GM12874 (cell line): ENCODE measurements at regions not wholly inside any gene's neighbourhood (a gene's known extent, or its start where the extent isn't known, plus 50 kb on each side); places are given as distances from the start of the nearest gene placed in this dataset.

Experiments used
- CTCF ChIP-seq: IDR thresholded peaks from 2 replicates; pipeline ENCODE4 v1.5.1; 2011; ENCODE audit warnings: low read depth, mild to moderate bottlenecking, control low read depth, low read length, moderate library complexity; ENCODE audit not compliant: insufficient read depth

- TF ChIP-seq CTCF, result no peak
Measured at GRCh38 chr12:58309806-58310205, 368.4 kb downstream of the ATP23 start.

- TF ChIP-seq CTCF, result no peak
Measured at GRCh38 chr12:58310368-58310767, 369.0 kb downstream of the ATP23 start.

- TF ChIP-seq CTCF, result no peak
Measured at GRCh38 chr12:58310809-58311622, 369.6 kb downstream of the ATP23 start.

GRCh38 chr12:58313091-58313855, 371.9 kb downstream of the ATP23 start:
- no peak for TF ChIP-seq CTCF

- no peak for TF ChIP-seq CTCF
Measured at GRCh38 chr12:58314610-58315009, 373.2 kb downstream of the ATP23 start.

GRCh38 chr12:58316926-58317325, 375.6 kb downstream of the ATP23 start:
- TF ChIP-seq CTCF, result no peak

GRCh38 chr12:58321414-58321813, 380.0 kb downstream of the ATP23 start:
- TF ChIP-seq CTCF, result no peak
